ENCODE measurements at regions not wholly inside any gene's neighbourhood (a gene's known extent, or its start where the extent isn't known, plus 50 kb on each side); places are given as distances from the start of the nearest gene placed in this dataset.

DNA sequence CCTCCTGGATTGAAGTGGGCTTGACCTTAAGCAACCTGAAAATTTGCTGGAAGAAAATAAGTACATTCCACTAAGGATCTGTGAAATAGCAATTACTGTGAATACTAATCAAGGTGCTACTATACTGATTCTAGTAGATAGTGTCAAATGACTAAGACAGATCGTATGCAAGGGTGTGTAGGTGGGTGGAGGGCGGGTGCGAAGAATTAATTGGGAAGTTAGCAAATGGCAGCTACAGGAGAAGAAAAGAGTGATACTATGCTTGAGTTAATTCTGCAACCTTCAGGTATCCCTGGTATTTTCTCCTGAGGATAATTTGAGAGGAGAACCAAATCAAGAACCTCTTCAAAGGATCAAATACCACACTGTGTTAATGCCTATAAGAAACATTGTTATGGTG, 501.9 kb downstream of the INHBA start:
- Mint-ChIP-seq H3K4me1 (no peaks in the 10 kb centered on the region), H3K4me3 (no peak overlapping the region), H3K9me3 (peaks cover under 1 to 2% of the 10 kb centered on the region in 2 donors), H3K36me3 (no peaks in the 10 kb centered on the region), H3K27ac (no peak overlapping the region), H3K27me3 (ENCODE audit: low read depth in 2 of 2) (no peaks in the 10 kb centered on the region)
- TF ChIP-seq, protein P1, sequence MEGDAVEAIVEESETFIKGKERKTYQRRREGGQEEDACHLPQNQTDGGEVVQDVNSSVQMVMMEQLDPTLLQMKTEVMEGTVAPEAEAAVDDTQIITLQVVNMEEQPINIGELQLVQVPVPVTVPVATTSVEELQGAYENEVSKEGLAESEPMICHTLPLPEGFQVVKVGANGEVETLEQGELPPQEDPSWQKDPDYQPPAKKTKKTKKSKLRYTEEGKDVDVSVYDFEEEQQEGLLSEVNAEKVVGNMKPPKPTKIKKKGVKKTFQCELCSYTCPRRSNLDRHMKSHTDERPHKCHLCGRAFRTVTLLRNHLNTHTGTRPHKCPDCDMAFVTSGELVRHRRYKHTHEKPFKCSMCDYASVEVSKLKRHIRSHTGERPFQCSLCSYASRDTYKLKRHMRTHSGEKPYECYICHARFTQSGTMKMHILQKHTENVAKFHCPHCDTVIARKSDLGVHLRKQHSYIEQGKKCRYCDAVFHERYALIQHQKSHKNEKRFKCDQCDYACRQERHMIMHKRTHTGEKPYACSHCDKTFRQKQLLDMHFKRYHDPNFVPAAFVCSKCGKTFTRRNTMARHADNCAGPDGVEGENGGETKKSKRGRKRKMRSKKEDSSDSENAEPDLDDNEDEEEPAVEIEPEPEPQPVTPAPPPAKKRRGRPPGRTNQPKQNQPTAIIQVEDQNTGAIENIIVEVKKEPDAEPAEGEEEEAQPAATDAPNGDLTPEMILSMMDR (IDR thresholded peaks at IDR 0.05): no peak
- H3K27me3 ChIP-seq (ENCODE audit: control insufficient read depth, insufficient read depth, low read length): no peaks in the 10 kb centered on the region
- H3K9me3 ChIP-seq (ENCODE audit: control insufficient read depth, insufficient read depth, low read length): no peaks in the 10 kb centered on the region
- no peak for DNase-seq
- no peak overlapping the region for H3K27ac ChIP-seq (ENCODE audit: low read length)
- no peaks in the 10 kb centered on the region for H3K4me1 ChIP-seq (ENCODE audit: control insufficient read depth, insufficient read depth, low read length)
- H3K4me3 ChIP-seq (ENCODE audit: low read length): no peak overlapping the region
- H3K36me3 ChIP-seq (ENCODE audit: control insufficient read depth, insufficient read depth, low read length): no peaks in the 10 kb centered on the region
- intact Hi-C loops (cut with micrococcal nuclease): no loop called here
- WGBS (ENCODE audit: insufficient coverage): 85% methylated on average over 3 of the region's 3 CpGs
- no peak for ATAC-seq

DNA sequence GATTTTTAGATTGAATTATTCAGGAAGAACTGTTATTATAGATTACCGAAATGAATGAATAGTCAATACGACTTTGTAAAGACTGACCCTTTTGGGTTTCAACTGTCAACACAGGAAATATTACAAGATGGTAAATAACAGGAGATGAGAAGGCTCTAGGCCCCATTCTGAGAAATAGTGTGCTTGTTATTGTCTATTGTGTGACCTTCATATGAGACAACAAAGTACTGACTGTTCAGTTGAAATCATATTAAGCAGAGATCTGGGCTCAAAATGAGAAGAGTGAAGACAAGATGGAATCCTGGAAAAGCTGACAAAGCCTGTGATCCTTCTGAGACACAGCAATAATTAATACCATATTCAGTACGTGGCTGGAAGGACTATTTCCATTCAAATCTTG, 503.8 kb downstream of the INHBA start:
- DNase-seq (no peak), ATAC-seq (no peak)
- Histone ChIP-seq H3K27me3 (ENCODE audit: control insufficient read depth, insufficient read depth, low read length) (no peaks in the 10 kb centered on the region), H3K36me3 (ENCODE audit: control insufficient read depth, insufficient read depth, low read length) (no peaks in the 10 kb centered on the region), H3K4me3 (ENCODE audit: low read length) (no peak overlapping the region), H3K9me3 (ENCODE audit: control insufficient read depth, insufficient read depth, low read length) (no peaks in the 10 kb centered on the region), H3K27ac (ENCODE audit: low read length) (no peak overlapping the region), H3K4me1 (ENCODE audit: control insufficient read depth, insufficient read depth, low read length) (no peaks in the 10 kb centered on the region)
- TF ChIP-seq, protein P1 (IDR thresholded peaks at IDR 0.05): no peak
- Mint-ChIP-seq H3K4me3 (no peak overlapping the region), H3K9me3 (peaks cover 5 to 7% of the 10 kb centered on the region in 2 donors), H3K27ac (no peak overlapping the region), H3K36me3 (no peaks in the 10 kb centered on the region), H3K27me3 (ENCODE audit: low read depth in 2 of 2) (no peaks in the 10 kb centered on the region), H3K4me1 (no peaks in the 10 kb centered on the region)
- 92% methylated on average over 3 of the region's 3 CpGs for WGBS (ENCODE audit: insufficient coverage)
- intact Hi-C loops (cut with micrococcal nuclease): no loop called here

DNA sequence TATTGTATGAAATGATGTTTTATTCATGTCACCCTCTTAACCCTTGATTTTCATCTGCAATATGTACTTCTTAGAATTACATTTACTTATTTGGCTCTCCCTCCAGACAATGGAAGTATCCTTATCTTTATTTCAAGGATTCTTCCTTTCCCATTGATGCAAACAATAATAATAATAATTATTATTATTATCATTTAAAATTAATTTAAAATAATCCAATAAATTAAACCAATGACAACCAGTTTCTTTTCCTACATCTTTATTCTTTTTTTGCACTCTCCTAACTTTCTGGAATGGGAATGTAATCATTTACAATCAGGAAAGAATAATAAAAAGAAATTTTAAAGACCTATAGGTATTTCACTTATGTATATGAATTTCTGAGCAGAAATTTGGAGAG, 504.4 kb downstream of the INHBA start:
- ATAC-seq (no peak), DNase-seq (no peak)
- Mint-ChIP-seq H3K27me3 (ENCODE audit: low read depth in 2 of 2) (no peaks in the 10 kb centered on the region), H3K4me3 (no peak overlapping the region), H3K9me3 (peaks cover 5 to 7% of the 10 kb centered on the region in 2 donors), H3K36me3 (no peaks in the 10 kb centered on the region), H3K4me1 (no peaks in the 10 kb centered on the region), H3K27ac (no peak overlapping the region)
- Histone ChIP-seq H3K36me3 (ENCODE audit: control insufficient read depth, insufficient read depth, low read length) (no peaks in the 10 kb centered on the region), H3K4me3 (ENCODE audit: low read length) (no peak overlapping the region), H3K27ac (ENCODE audit: low read length) (no peak overlapping the region), H3K27me3 (ENCODE audit: control insufficient read depth, insufficient read depth, low read length) (no peaks in the 10 kb centered on the region), H3K9me3 (ENCODE audit: control insufficient read depth, insufficient read depth, low read length) (no peaks in the 10 kb centered on the region), H3K4me1 (ENCODE audit: control insufficient read depth, insufficient read depth, low read length) (no peaks in the 10 kb centered on the region)
- TF ChIP-seq, protein P1 (IDR thresholded peaks at IDR 0.05): no peak
- intact Hi-C loops (cut with micrococcal nuclease): no loop called here

DNA sequence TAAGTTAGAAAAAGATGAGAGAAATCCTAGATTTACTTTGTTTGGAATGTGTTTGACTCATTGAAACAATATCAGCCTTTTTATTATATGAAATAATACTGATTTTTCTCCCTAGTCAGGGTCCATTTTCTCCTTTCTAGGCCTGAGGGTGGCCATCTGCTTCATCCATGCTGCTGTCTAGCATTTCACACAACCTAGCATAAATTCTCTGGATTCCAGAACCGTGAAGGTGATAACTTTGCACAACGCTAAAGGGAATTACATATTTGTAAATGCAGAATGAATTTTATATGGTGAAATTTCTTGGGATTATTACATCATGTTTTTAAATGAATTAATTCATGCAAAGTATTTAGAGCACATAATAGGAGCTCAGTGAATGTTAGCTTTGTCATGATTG, 505.1 kb downstream of the INHBA start:
- no peaks in the 10 kb centered on the region for H3K4me1 Mint-ChIP-seq
- H3K27me3 Mint-ChIP-seq (ENCODE audit: low read depth in 2 of 2): no peaks in the 10 kb centered on the region
- H3K9me3 Mint-ChIP-seq: peaks cover 5 to 7% of the 10 kb centered on the region in 2 donors
- no peaks in the 10 kb centered on the region for H3K9me3 ChIP-seq (ENCODE audit: control insufficient read depth, insufficient read depth, low read length)
- TF ChIP-seq, protein P1 (IDR thresholded peaks at IDR 0.05): no peak
- ATAC-seq (no peak), DNase-seq (no peak)
- no peaks in the 10 kb centered on the region for H3K27me3 ChIP-seq (ENCODE audit: control insufficient read depth, insufficient read depth, low read length)
- no peak overlapping the region for H3K4me3 ChIP-seq (ENCODE audit: low read length)
- no CpG with 5 or more reads among the region's 2 CpGs for WGBS (ENCODE audit: insufficient coverage)
- intact Hi-C loops (cut with micrococcal nuclease): no loop called here
- H3K27ac ChIP-seq (ENCODE audit: low read length): no peak overlapping the region
- H3K4me1 ChIP-seq (ENCODE audit: control insufficient read depth, insufficient read depth, low read length): no peaks in the 10 kb centered on the region
- H3K4me3 Mint-ChIP-seq: no peak overlapping the region
- no peaks in the 10 kb centered on the region for H3K36me3 ChIP-seq (ENCODE audit: control insufficient read depth, insufficient read depth, low read length)
- H3K36me3 Mint-ChIP-seq: no peaks in the 10 kb centered on the region
- no peak overlapping the region for H3K27ac Mint-ChIP-seq

Data from natural killer cell (primary cell).